Activated CD4-positive, alpha-beta T cell treated with anti-CD3 and anti-CD28 coated beads, Interleukin-2, Interleukin-6, amounts not matched to agents 100 ng/mL and 50 ng/mL, durations not matched to agents 16 hours and 8 hours (primary cell): ENCODE measurements at regions not wholly inside any gene's neighbourhood (a gene's known extent, or its start where the extent isn't known, plus 50 kb on each side); places are given as distances from the start of the nearest gene placed in this dataset.
A peak's percentile ranks its signal among the peaks of the same experiment; 100 is the strongest.

Experiments
- DNase-seq: peaks from one replicate; pipeline ENCODE4 v3.0.0-alpha.2; 2020

- DNase-seq = no peak
These were observed 56.0 kb upstream of the CTXND1 start for GRCh38 chr15:80308002-80308401.

GRCh38 chr15:80309769-80310384 lies 57.9 kb upstream of the CTXND1 start:
- DNase-seq = peak; percentile 5

- no peak for DNase-seq
These were observed 58.8 kb upstream of the CTXND1 start for GRCh38 chr15:80310776-80311175.

- no peak for DNase-seq
These were observed 63.4 kb upstream of the CTXND1 start for GRCh38 chr15:80315289-80315987.

GRCh38 chr15:80317389-80318182 lies 65.6 kb upstream of the CTXND1 start:
- DNase-seq = peak; percentile 6

- DNase-seq = no peak
These were observed 69.8 kb upstream of the CTXND1 start for GRCh38 chr15:80321853-80322252.

GRCh38 chr15:80323285-80323684 lies 71.3 kb upstream of the CTXND1 start:
- DNase-seq = no peak

GRCh38 chr15:80324545-80325080 lies 72.6 kb upstream of the CTXND1 start:
- DNase-seq = no peak

GRCh38 chr15:80325206-80325605 lies 73.2 kb upstream of the CTXND1 start:
- no peak for DNase-seq

- DNase-seq = no peak
These were observed 74.3 kb upstream of the CTXND1 start for GRCh38 chr15:80326270-80326669.

- no peak for DNase-seq
These were observed 75.7 kb upstream of the ARNT2 start for GRCh38 chr15:80328496-80328895.

GRCh38 chr15:80331886-80332406 lies 72.2 kb upstream of the ARNT2 start:
- DNase-seq = no peak

- no peak for DNase-seq
These were observed 70.9 kb upstream of the ARNT2 start for GRCh38 chr15:80333261-80333660.

GRCh38 chr15:80334521-80334920 lies 69.7 kb upstream of the ARNT2 start:
- DNase-seq = no peak

- no peak for DNase-seq
These were observed 64.6 kb upstream of the ARNT2 start for GRCh38 chr15:80339601-80340000.

GRCh38 chr15:80342148-80342547 lies 62.0 kb upstream of the ARNT2 start:
- no peak for DNase-seq

- DNase-seq = no peak
These were observed 60.6 kb upstream of the ARNT2 start for GRCh38 chr15:80343554-80343992.

GRCh38 chr15:80350941-80351610 lies 53.1 kb upstream of the ARNT2 start:
- DNase-seq = no peak
